Right atrium auricular region (tissue), 2 donors: ENCODE measurements at regions not wholly inside any gene's neighbourhood (a gene's known extent, or its start where the extent isn't known, plus 50 kb on each side); places are given as distances from the start of the nearest gene placed in this dataset.

ENCODE experiments used
- DNase-seq: peaks from one replicate; pipeline ENCODE4 v3.0.0-alpha.2; 2019; ENCODE audit warnings: low spot score
- H3K27ac ChIP-seq, 2 donors: fragments of 200-600 bp; sonication (generic); 1 replicate in 1 of 2; 2 replicates in 1 of 2; pipeline ENCODE4 v1.5.1; 2016 to 2019
- H3K27me3 ChIP-seq, 2 donors: fragments of 200-600 bp; sonication (generic); one replicate each; pipeline versions ENCODE4 v1.5.1 to v1.6.0; 2017 to 2019
- H3K36me3 ChIP-seq: fragments of 200-600 bp; sonication (generic); one replicate; pipeline ENCODE4 v1.5.1; 2016
- H3K4me1 ChIP-seq, 2 donors: fragments of 200-600 bp; sonication (generic); one replicate each; pipeline versions ENCODE4 v1.5.1 to v1.6.0; 2017 to 2019
- H3K4me3 ChIP-seq, 2 donors: fragments of 200-600 bp; sonication (generic); 1 replicate in 1 of 2; 2 replicates in 1 of 2; pipeline ENCODE4 v1.5.1; 2017 to 2019; ENCODE audit warnings: mild to moderate bottlenecking in 1 of 2, moderate library complexity in 1 of 2
- H3K9me3 ChIP-seq, 2 donors: fragments of 200-600 bp; sonication (generic); one replicate each; pipeline ENCODE4 v1.5.1; 2019
- TF ChIP-seq, protein P1 (sequence below), 2 donors: fragments of 200-600 bp; sonication (generic); IDR thresholded peaks; one replicate each; pipeline ENCODE4 v1.5.1; 2019; ENCODE audit warnings: antibody characterized with exemption in 2 of 2

GRCh38 chr14:82190742-82191141 is 657.1 kb upstream of the SEL1L start:
- Histone ChIP-seq H3K27me3 (no peaks in the 10 kb centered on the region), H3K9me3 (peaks cover 0 to 6% of the 10 kb centered on the region in 2 donors), H3K27ac (no peak overlapping the region), H3K4me3 (no peak overlapping the region), H3K4me1 (no peaks in the 10 kb centered on the region), H3K36me3 (no peaks in the 10 kb centered on the region)
- TF ChIP-seq, protein P1, sequence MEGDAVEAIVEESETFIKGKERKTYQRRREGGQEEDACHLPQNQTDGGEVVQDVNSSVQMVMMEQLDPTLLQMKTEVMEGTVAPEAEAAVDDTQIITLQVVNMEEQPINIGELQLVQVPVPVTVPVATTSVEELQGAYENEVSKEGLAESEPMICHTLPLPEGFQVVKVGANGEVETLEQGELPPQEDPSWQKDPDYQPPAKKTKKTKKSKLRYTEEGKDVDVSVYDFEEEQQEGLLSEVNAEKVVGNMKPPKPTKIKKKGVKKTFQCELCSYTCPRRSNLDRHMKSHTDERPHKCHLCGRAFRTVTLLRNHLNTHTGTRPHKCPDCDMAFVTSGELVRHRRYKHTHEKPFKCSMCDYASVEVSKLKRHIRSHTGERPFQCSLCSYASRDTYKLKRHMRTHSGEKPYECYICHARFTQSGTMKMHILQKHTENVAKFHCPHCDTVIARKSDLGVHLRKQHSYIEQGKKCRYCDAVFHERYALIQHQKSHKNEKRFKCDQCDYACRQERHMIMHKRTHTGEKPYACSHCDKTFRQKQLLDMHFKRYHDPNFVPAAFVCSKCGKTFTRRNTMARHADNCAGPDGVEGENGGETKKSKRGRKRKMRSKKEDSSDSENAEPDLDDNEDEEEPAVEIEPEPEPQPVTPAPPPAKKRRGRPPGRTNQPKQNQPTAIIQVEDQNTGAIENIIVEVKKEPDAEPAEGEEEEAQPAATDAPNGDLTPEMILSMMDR (IDR thresholded peaks at IDR 0.05): no peak
- DNase-seq: no peak

DNA sequence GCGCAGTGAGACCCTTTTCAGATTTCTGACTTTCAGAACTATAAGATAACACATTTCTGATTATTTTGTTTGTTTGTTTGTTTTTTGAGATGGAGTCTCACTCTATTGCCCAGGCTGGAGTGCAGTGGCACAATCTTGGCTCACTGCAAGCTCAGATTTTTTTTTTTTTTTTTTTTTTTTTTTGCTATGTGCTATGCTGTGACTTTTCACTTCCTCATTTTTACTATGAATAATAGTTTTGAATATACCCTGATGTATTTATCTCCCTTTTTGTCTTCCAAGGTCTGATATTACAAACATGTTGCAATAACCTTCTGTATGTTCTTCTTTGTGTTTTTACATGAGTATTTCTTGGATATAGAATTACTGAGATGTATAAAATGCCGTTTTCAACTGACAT is 658.7 kb upstream of the SEL1L start:
- H3K4me1 ChIP-seq: no peaks in the 10 kb centered on the region
- DNase-seq: no peak
- H3K4me3 ChIP-seq: no peak overlapping the region
- H3K27ac ChIP-seq: no peak overlapping the region
- no peaks in the 10 kb centered on the region for H3K27me3 ChIP-seq
- TF ChIP-seq, protein P1 (IDR thresholded peaks at IDR 0.05): no peak
- no peaks in the 10 kb centered on the region for H3K36me3 ChIP-seq
- peaks cover 0 to 6% of the 10 kb centered on the region in 2 donors for H3K9me3 ChIP-seq

- H3K27ac ChIP-seq: no peak overlapping the region
- H3K9me3 ChIP-seq: no peaks in the 10 kb centered on the region
- DNase-seq: no peak
- no peaks in the 10 kb centered on the region for H3K4me1 ChIP-seq
- TF ChIP-seq, protein P1 (IDR thresholded peaks at IDR 0.05): no peak
- no peaks in the 10 kb centered on the region for H3K36me3 ChIP-seq
- no peaks in the 10 kb centered on the region for H3K27me3 ChIP-seq
- H3K4me3 ChIP-seq: no peak overlapping the region
Observed at GRCh38 chr14:82223276-82223675, 689.6 kb upstream of the SEL1L start.

GRCh38 chr14:82224610-82225009 is 691.0 kb upstream of the SEL1L start:
- no peak for DNase-seq
- Histone ChIP-seq H3K27me3 (no peaks in the 10 kb centered on the region), H3K4me3 (no peak overlapping the region), H3K36me3 (no peaks in the 10 kb centered on the region), H3K9me3 (no peaks in the 10 kb centered on the region), H3K27ac (no peak overlapping the region), H3K4me1 (no peaks in the 10 kb centered on the region)
- TF ChIP-seq, protein P1 (IDR thresholded peaks at IDR 0.05): no peak

- no peak for DNase-seq
- Histone ChIP-seq H3K36me3 (no peaks in the 10 kb centered on the region), H3K4me1 (no peaks in the 10 kb centered on the region), H3K27me3 (no peaks in the 10 kb centered on the region), H3K4me3 (no peak overlapping the region), H3K27ac (no peak overlapping the region), H3K9me3 (no peaks in the 10 kb centered on the region)
- TF ChIP-seq, protein P1 (IDR thresholded peaks at IDR 0.05): no peak
Observed at GRCh38 chr14:82230748-82231147, 697.1 kb upstream of the SEL1L start.

DNA sequence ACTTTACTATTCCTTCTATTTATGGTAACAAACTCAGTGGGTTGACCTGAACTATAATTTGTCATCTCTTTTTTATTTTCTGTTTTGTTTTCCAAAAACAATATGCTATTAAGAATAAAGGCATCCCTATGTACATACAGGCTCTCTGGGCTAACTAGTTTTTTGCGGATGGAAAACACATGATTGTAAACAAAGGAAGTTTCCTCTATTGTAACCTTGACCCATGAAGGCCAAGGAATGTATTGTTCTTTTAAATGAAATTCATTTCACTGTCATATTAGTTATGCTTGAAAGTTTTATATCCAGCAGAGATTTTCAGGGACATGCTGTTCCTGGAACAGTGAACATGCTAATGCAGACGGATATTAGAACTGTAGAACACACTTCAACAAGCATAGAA is 705.0 kb upstream of the SEL1L start:
- no peak for DNase-seq

More for the DNA sequence above, 705.0 kb upstream of the SEL1L start:
- H3K27ac ChIP-seq: no peak overlapping the region
- no peak overlapping the region for H3K4me3 ChIP-seq
- H3K4me1 ChIP-seq: no peaks in the 10 kb centered on the region
- no peaks in the 10 kb centered on the region for H3K36me3 ChIP-seq
- H3K27me3 ChIP-seq: no peaks in the 10 kb centered on the region
- no peaks in the 10 kb centered on the region for H3K9me3 ChIP-seq
- TF ChIP-seq, protein P1 (IDR thresholded peaks at IDR 0.05): no peak
